Left lung (tissue), 4 donors: ENCODE measurements at regions not wholly inside any gene's neighbourhood (a gene's known extent, or its start where the extent isn't known, plus 50 kb on each side); places are given as distances from the start of the nearest gene placed in this dataset.
A peak's percentile ranks its signal among the peaks of the same experiment; 100 is the strongest.

Experiments used
- ATAC-seq: fragments of 200-7000 bp; cut with Tn5 transposase; one replicate; pipeline ENCODE4 v1.9.1; 2020; ENCODE audit warnings: moderate library complexity
- DNase-seq, 4 donors: peaks; one replicate each; pipeline ENCODE4 v3.0.0-alpha.2; 2013 to 2020
- H3K27ac ChIP-seq, 2 donors: fragments of 200-600 bp; sonication (generic) in 1 of 2; one replicate each; pipeline versions ENCODE4 v1.5.0 to v1.8.0; 2020 to 2021
- H3K27me3 ChIP-seq, 2 donors: fragments of 200-600 bp; sonication (generic) in 1 of 2; one replicate each; pipeline versions ENCODE4 v1.5.0 to v1.8.0; 2020 to 2021
- H3K36me3 ChIP-seq, 2 donors: fragments of 200-600 bp; sonication (generic) in 1 of 2; one replicate each; pipeline versions ENCODE4 v1.5.0 to v1.8.0; 2020 to 2021
- H3K4me1 ChIP-seq, 2 donors: fragments of 200-600 bp; one replicate each; pipeline ENCODE4 v1.8.0; 2021
- H3K4me3 ChIP-seq, 2 donors: fragments of 200-600 bp; sonication (generic) in 1 of 2; one replicate each; pipeline versions ENCODE4 v1.5.0 to v1.8.0; 2020 to 2021; ENCODE audit warnings: mild to moderate bottlenecking in 1 of 2
- H3K9me3 ChIP-seq, 2 donors: fragments of 200-600 bp; sonication (generic) in 1 of 2; one replicate each; pipeline versions ENCODE4 v1.5.0 to v1.8.0; 2020 to 2021
- intact Hi-C, 2 donors: fragments of 100-400 bp; cut with DNase I; formaldehyde crosslinking; loops; one replicate each; pipeline versions ENCODE4 v1.11.2 to v1.14.2; 2022
- TF ChIP-seq, protein P1 (sequence below), 2 donors: fragments of 200-600 bp; sonication (generic) in 1 of 2; IDR thresholded peaks; one replicate each; pipeline versions ENCODE4 v1.5.0 to v1.8.0; 2021; ENCODE audit warnings: antibody characterized with exemption in 2 of 2
- donor health status: DM: no; HTN: yes; CAD: no.
- donor health status: DM: no; HTN: no; CAD: no.

DNA sequence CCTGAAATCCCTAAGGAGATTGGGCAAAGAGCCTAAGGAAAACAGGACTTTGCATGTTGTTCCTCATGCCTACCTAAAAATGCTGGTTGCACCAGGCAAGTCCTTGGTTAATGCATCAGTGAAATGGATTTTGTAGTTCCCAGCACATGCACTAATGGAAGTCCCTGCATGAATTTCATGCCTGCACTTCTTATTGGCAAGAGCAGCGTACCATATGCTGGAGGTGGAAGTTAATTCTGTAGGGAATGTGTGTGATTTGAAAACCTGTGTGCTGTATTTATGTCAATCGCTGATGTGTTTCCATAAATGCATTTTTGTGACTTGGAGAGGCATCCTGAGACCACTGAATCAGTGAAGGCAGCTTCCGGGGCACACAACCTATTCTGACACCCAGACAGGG, 140.3 kb upstream of the MTNR1B start:
- no peaks in the 10 kb centered on the region for H3K4me1 ChIP-seq
- no peaks in the 10 kb centered on the region for H3K27me3 ChIP-seq
- no peak overlapping the region for H3K4me3 ChIP-seq
- intact Hi-C loops = no loop called here
- DNase-seq (no peak), ATAC-seq (no peak)
- TF ChIP-seq, protein P1, sequence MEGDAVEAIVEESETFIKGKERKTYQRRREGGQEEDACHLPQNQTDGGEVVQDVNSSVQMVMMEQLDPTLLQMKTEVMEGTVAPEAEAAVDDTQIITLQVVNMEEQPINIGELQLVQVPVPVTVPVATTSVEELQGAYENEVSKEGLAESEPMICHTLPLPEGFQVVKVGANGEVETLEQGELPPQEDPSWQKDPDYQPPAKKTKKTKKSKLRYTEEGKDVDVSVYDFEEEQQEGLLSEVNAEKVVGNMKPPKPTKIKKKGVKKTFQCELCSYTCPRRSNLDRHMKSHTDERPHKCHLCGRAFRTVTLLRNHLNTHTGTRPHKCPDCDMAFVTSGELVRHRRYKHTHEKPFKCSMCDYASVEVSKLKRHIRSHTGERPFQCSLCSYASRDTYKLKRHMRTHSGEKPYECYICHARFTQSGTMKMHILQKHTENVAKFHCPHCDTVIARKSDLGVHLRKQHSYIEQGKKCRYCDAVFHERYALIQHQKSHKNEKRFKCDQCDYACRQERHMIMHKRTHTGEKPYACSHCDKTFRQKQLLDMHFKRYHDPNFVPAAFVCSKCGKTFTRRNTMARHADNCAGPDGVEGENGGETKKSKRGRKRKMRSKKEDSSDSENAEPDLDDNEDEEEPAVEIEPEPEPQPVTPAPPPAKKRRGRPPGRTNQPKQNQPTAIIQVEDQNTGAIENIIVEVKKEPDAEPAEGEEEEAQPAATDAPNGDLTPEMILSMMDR (IDR thresholded peaks at IDR 0.05) = no peak
- H3K9me3 ChIP-seq = no peaks in the 10 kb centered on the region
- no peaks in the 10 kb centered on the region for H3K36me3 ChIP-seq
- H3K27ac ChIP-seq = no peak overlapping the region

DNA sequence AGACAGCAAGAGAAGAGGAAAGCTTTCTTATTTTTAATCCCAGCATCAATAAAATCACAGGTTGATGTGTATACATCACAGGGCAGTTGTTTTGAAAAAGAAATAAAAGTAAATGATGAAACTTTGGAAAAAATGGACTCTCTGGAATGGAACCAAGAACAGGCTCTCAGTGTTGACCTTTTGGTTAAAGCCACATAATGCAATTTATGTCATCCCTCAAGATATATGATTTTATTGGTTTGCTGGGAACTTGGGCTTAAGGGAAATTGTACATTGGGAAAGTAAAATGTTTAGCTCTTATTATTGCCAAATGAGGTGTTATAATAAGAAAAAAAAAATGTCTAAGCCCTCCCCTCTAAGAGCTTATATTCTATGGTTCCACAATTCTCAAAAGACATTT, 139.8 kb upstream of the MTNR1B start:
- Histone ChIP-seq H3K9me3 (no peaks in the 10 kb centered on the region), H3K27me3 (no peaks in the 10 kb centered on the region), H3K4me1 (no peaks in the 10 kb centered on the region), H3K27ac (no peak overlapping the region), H3K4me3 (no peak overlapping the region), H3K36me3 (no peaks in the 10 kb centered on the region)
- intact Hi-C loops = no loop called here
- TF ChIP-seq, protein P1 (IDR thresholded peaks at IDR 0.05) = no peak
- no peak for DNase-seq
- ATAC-seq = no peak

DNA sequence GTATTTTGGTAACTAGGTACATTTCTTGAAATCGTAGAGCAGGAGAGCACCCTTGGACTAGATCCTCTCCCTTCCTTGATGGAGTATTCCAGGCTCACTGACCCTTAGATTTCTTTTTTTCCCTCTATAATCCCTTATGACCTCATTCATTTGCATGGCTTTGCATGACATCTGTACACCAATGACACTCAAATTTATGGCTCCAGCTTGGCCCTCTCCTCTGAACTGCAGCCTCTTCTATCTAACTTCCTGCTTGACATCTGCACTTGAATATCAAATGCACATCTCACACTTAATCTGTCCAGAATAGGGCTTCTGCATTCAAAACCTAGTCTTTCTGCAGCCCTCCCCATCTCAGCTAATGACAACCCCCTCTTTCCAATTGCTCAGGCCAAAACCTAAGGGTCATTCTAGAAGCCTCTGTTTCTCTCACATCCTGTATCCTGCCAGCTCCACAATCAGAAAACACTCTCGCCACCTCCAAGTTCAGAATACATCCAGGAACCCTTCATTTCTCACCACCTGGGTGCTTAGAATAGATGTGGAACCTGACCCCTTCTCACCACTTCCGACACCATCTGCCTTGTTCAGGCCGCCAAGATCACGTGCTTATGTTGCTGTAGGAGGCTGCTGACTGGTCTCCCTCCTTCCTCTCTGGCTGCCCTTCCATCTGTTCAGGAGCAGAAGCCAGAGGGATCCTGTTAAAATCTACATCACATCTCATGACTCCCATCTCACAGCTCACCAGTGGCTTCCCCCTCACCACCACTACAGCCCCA, 138.9 kb upstream of the MTNR1B start:
- H3K4me1 ChIP-seq = no peaks in the 10 kb centered on the region

DNA sequence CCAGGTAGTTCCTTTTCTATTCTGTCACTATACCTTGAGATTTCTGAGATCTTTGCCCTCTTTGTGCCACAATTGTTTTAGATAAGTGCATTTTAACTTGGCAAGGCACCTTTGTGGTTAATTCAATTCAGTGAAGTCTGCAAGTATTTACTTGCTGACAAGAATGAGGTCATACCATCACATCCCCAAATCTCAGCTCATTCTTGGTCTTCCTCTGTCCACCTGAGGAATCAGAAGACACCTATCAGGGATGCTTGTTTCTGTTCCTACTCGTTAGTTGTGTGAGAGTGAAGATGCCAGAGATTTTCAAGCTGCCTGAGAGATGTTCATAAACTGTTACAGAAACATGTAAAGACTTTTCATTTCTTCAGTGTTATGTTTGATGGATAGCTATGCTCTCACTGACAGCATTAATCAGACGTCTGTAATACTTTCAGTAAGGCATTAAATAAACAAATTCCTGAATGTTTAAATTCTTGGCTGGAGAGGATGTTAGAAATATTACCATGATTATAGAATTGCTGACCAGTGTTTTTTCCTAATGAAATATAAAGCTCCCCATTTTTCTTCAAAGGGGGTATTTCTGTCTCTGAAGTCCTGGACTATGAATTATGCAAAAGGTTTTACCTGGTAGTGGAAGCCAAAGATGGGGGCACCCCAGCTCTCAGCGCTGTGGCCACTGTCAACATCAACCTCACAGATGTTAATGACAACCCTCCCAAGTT, 135.0 kb upstream of the MTNR1B start:
- no peak overlapping the region for H3K4me3 ChIP-seq
- TF ChIP-seq, protein P1 (IDR thresholded peaks at IDR 0.05) = no peak
- H3K27ac ChIP-seq = no peak overlapping the region
- H3K27me3 ChIP-seq = no peaks in the 10 kb centered on the region
- intact Hi-C loops = no loop called here
- H3K36me3 ChIP-seq = no peaks in the 10 kb centered on the region
- DNase-seq (no peak), ATAC-seq (no peak)
- H3K9me3 ChIP-seq = no peaks in the 10 kb centered on the region
- no peaks in the 10 kb centered on the region for H3K4me1 ChIP-seq

More for the DNA sequence above, 138.9 kb upstream of the MTNR1B start:
- Histone ChIP-seq H3K4me3 (no peak overlapping the region), H3K9me3 (no peaks in the 10 kb centered on the region), H3K27me3 (no peaks in the 10 kb centered on the region), H3K27ac (no peak overlapping the region), H3K36me3 (no peaks in the 10 kb centered on the region)
- peak in 1 of 4 donors; percentile 5 for DNase-seq
- intact Hi-C loops = no loop called here
- TF ChIP-seq, protein P1 (IDR thresholded peaks at IDR 0.05) = no peak
- ATAC-seq = no peak

DNA sequence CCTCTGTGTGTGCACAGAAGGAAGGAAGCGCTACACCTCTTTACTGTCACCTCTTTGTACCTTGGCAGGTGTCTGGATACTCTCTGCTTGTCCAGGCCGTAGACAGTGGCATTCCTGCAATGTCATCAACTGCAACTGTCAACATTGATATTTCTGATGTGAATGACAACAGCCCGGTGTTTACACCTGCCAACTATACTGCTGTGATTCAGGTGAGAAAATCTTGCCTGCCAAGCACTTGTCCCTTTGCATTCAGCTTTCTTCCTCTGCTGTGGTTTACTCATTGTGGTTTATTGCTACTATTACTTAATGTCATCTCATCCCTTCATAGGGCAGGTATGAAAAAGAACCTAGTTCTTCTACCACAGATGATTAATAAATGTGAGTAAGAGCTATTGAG, 131.9 kb upstream of the MTNR1B start:
- intact Hi-C loops = no loop called here
- Histone ChIP-seq H3K36me3 (no peaks in the 10 kb centered on the region), H3K4me3 (no peak overlapping the region), H3K9me3 (no peaks in the 10 kb centered on the region), H3K27me3 (no peaks in the 10 kb centered on the region), H3K4me1 (no peaks in the 10 kb centered on the region), H3K27ac (no peak overlapping the region)
- no peak for ATAC-seq
- TF ChIP-seq, protein P1 (IDR thresholded peaks at IDR 0.05) = no peak
- no peak for DNase-seq
